A673 (cell line): ENCODE measurements at regions not wholly inside any gene's neighbourhood (a gene's known extent, or its start where the extent isn't known, plus 50 kb on each side); places are given as distances from the start of the nearest gene placed in this dataset.
A peak's percentile ranks its signal among the peaks of the same experiment; 100 is the strongest.

ENCODE experiments used
- BruUV-seq: library from RNA; stranded (reverse); fragments of 400-500 nt; replicated peaks from 2 replicates; lab custom pipeline; 2021; lab: Mats Ljungman, UMichigan
- CTCF ChIA-PET: fragments of 300-600 bp; sonication (Branson Sonifier 250); formaldehyde crosslinking; loops from one replicate; lab custom pipeline; 2022; ENCODE audit warnings: antibody characterized with exemption; lab: Charles Lee
- POLR2A ChIA-PET: fragments of 300-600 bp; sonication (Branson Sonifier 250); formaldehyde crosslinking; loops from one replicate; lab custom pipeline; 2022; ENCODE audit warnings: antibody characterized with exemption; ENCODE audit not compliant: low non-redundant PET; lab: Charles Lee
- DNase-seq: peaks from one replicate; pipeline ENCODE4 v3.0.0-alpha.2; 2015; ENCODE audit warnings: low spot score
- H3K27ac ChIP-seq: fragments of 200-600 bp; sonication (generic); 2 replicates; pipeline ENCODE4 v1.5.1; 2016; ENCODE audit warnings: mixed run types, low read depth, mild to moderate bottlenecking, mixed read lengths, antibody characterized with exemption, low read length; ENCODE audit not compliant: poor library complexity, severe bottlenecking
- H3K27me3 ChIP-seq: fragments of 200-600 bp; sonication (generic); replicated peaks from 2 replicates; pipeline ENCODE4 v1.6.1; 2017; ENCODE audit warnings: mixed run types, low read depth, mild to moderate bottlenecking, mixed read lengths, antibody characterized with exemption, low read length; ENCODE audit not compliant: insufficient read depth, poor library complexity
- H3K36me3 ChIP-seq: fragments of 200-600 bp; sonication (generic); 2 replicates; pipeline ENCODE4 v1.6.1; 2016; ENCODE audit warnings: mixed run types, mild to moderate bottlenecking, mixed read lengths, antibody characterized with exemption, low read length; ENCODE audit not compliant: insufficient read depth, poor library complexity, severe bottlenecking
- H3K4me1 ChIP-seq: fragments of 200-600 bp; sonication (generic); 2 replicates; pipeline ENCODE4 v1.6.1; 2017; ENCODE audit warnings: mixed run types, mild to moderate bottlenecking, mixed read lengths, antibody characterized with exemption, low read length; ENCODE audit not compliant: insufficient read depth, poor library complexity, severe bottlenecking
- H3K4me3 ChIP-seq: fragments of 200-600 bp; sonication (generic); 2 replicates; pipeline ENCODE4 v1.5.1; 2016; ENCODE audit warnings: low read depth, mixed run types, mild to moderate bottlenecking, mixed read lengths, low read length; ENCODE audit not compliant: poor library complexity, severe bottlenecking
- H3K9me3 ChIP-seq: fragments of 200-600 bp; sonication (generic); 2 replicates; pipeline ENCODE4 v1.6.1; 2016; ENCODE audit warnings: mixed run types, low read depth, mild to moderate bottlenecking, mixed read lengths, antibody characterized with exemption, low read length; ENCODE audit not compliant: poor library complexity, severe bottlenecking
- EZH2 ChIP-seq: fragments of 200-600 bp; sonication (generic); IDR thresholded peaks from 2 replicates; pipeline ENCODE4 v1.6.1; 2017; ENCODE audit warnings: borderline replicate concordance, low read depth, mild to moderate bottlenecking, mixed read lengths, antibody characterized with exemption, low read length; ENCODE audit not compliant: poor library complexity, severe bottlenecking
- intact Hi-C: fragments of 100-400 bp; cut with micrococcal nuclease; formaldehyde crosslinking; loops from one replicate; pipeline ENCODE4 v1.10.0; 2022; ENCODE audit not compliant: unreplicated experiment
- TF ChIP-seq, protein P1 (sequence below): fragments of 300-800, 200-600 bp; sonication (generic); conservative IDR thresholded peaks from 2 replicates; pipeline ENCODE4 v1.5.1; 2017; ENCODE audit warnings: low read depth, mild to moderate bottlenecking, antibody characterized with exemption, low read length, moderate library complexity, mixed read lengths

- ChIA-PET CTCF (interaction anchor here (0.6 kb wide), 1 partner anchor 412 kb away, joined by 15 read pairs; no protein-coding TSS in a partner anchor), POLR2A (no interaction called here)
- no TSS peak for BruUV-seq
These were observed 137.9 kb upstream of the SLC24A2 start for GRCh38 chr9:19926774-19927173.

GRCh38 chr9:19925674-19926503 lies 137.1 kb upstream of the SLC24A2 start:
- CTCF ChIA-PET = interaction anchor here (0.6 kb wide), 1 partner anchor 280 kb away, joined by 5 read pairs; no protein-coding TSS in a partner anchor
- H3K36me3 ChIP-seq = no peaks in the 10 kb centered on the region
- no TSS peak for BruUV-seq
- no peak overlapping the region for H3K27ac ChIP-seq
- intact Hi-C loops = loop anchor here (2.0 to 10.0 kb wide), 5 partner anchors 349 to 1185 kb away; partner anchors contain the start of gene MLLT3
- peak; percentile 73 for DNase-seq
- POLR2A ChIA-PET = no interaction called here
- H3K4me1 ChIP-seq = peaks cover 4% of the 10 kb centered on the region
- H3K27me3 ChIP-seq = no peaks in the 10 kb centered on the region
- TF ChIP-seq, protein P1, sequence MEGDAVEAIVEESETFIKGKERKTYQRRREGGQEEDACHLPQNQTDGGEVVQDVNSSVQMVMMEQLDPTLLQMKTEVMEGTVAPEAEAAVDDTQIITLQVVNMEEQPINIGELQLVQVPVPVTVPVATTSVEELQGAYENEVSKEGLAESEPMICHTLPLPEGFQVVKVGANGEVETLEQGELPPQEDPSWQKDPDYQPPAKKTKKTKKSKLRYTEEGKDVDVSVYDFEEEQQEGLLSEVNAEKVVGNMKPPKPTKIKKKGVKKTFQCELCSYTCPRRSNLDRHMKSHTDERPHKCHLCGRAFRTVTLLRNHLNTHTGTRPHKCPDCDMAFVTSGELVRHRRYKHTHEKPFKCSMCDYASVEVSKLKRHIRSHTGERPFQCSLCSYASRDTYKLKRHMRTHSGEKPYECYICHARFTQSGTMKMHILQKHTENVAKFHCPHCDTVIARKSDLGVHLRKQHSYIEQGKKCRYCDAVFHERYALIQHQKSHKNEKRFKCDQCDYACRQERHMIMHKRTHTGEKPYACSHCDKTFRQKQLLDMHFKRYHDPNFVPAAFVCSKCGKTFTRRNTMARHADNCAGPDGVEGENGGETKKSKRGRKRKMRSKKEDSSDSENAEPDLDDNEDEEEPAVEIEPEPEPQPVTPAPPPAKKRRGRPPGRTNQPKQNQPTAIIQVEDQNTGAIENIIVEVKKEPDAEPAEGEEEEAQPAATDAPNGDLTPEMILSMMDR = peak; percentile 76
- no peak for TF ChIP-seq EZH2
- no peaks in the 10 kb centered on the region for H3K9me3 ChIP-seq
- H3K4me3 ChIP-seq = peak overlapping the region; percentile 44

More at GRCh38 chr9:19926774-19927173, 137.9 kb upstream of the SLC24A2 start:
- intact Hi-C loops = loop anchor here (2.0 to 10.0 kb wide), 5 partner anchors 348 to 1184 kb away; partner anchors contain the start of gene MLLT3
- no peak for TF ChIP-seq EZH2
- TF ChIP-seq, protein P1 = no peak
- peaks cover 4% of the 10 kb centered on the region for H3K4me1 ChIP-seq
- DNase-seq = no peak
- H3K27ac ChIP-seq = no peak overlapping the region
- H3K27me3 ChIP-seq = no peaks in the 10 kb centered on the region
- no peak overlapping the region for H3K4me3 ChIP-seq
- H3K9me3 ChIP-seq = no peaks in the 10 kb centered on the region
- no peaks in the 10 kb centered on the region for H3K36me3 ChIP-seq

DNA sequence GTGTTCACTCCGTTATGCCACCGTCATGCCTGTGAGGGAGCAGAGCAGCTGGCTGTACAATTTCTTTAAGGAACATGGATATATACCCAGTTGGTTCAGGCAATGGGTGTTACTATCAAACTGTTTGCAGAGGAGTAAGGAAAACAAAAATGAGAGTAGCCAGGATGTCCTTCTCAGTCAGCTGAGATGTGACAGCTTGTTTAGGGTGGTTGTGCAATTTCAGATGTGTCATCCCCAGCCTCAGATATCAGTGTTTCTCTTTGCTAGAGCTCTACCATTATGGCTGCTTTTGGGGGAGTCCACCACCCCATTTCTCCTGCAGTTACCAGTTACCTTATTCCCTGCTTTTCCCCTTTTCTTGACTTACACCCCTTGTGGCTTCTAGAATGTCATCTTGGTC lies 135.2 kb upstream of the SLC24A2 start:
- Histone ChIP-seq H3K4me1 (peaks cover 4% of the 10 kb centered on the region), H3K27ac (no peak overlapping the region), H3K36me3 (no peaks in the 10 kb centered on the region), H3K9me3 (no peaks in the 10 kb centered on the region), H3K4me3 (no peak overlapping the region), H3K27me3 (no peaks in the 10 kb centered on the region)
- BruUV-seq = no TSS peak
- POLR2A ChIA-PET = no interaction called here
- CTCF ChIA-PET = no interaction called here
- no peak for DNase-seq
- intact Hi-C loops = loop anchor here (10.0 kb wide), 1 partner anchor 351 kb away; no protein-coding TSS in a partner anchor
- TF ChIP-seq, protein P1 = no peak
- no peak for TF ChIP-seq EZH2
